K562 (cell line): ENCODE measurements at regions not wholly inside any gene's neighbourhood (a gene's known extent, or its start where the extent isn't known, plus 50 kb on each side); places are given as distances from the start of the nearest gene placed in this dataset.

Source experiments
- ATAC-seq: fragments of 200-7000 bp; cut with Tn5 transposase; 3 replicates; pipeline ENCODE4 v1.9.1; 2020; ENCODE audit warnings: moderate library complexity
- BruUV-seq: library from RNA; stranded (reverse); fragments of 400-500 nt; replicated peaks from 2 replicates; lab custom pipeline; 2021; lab: Mats Ljungman, UMichigan
- CTCF ChIA-PET: fragments of 300-600 bp; formaldehyde crosslinking; extraction: SDS; loops from one replicate; lab custom pipeline; 2021; ENCODE audit warnings: low intra/inter-chr PET ratio; lab: Yijun Ruan, JAX
- POLR2A ChIA-PET: fragments of 300-600, 350-650 bp; sonication (Branson Sonifier 250); formaldehyde crosslinking; extraction: SDS; loops from one replicate; lab custom pipeline; 2021; ENCODE audit warnings: antibody characterized with exemption, inconsistent platforms; lab: Yijun Ruan, JAX
- DNase-seq, 4 experiments: peaks; one replicate each; pipeline versions ENCODE4 v3.0.0 to v3.0.0-alpha.2; 2011 to 2018; ENCODE audit warnings: low spot score in 3 of 4, mixed read lengths in 3 of 4; ENCODE audit errors: extremely low read depth in 1 of 4
- FAIRE-seq: peaks from 2 replicates; lab custom pipeline; 2011; peaks lifted over from hg19 to GRCh38; lab: Jason Lieb, UNC
- H2AFZ ChIP-seq: 2 replicates; pipeline ENCODE4 v1.6.0; 2011; ENCODE audit warnings: low read depth, low read length, control low read depth, inconsistent platforms
- H3K27ac ChIP-seq: fragments of 200-600 bp; 3 replicates; pipeline ENCODE4 v1.8.0; 2011; ENCODE audit warnings: low read depth, mild to moderate bottlenecking, control low read depth, inconsistent platforms, low read length, moderate library complexity, mixed read lengths; ENCODE audit errors: extremely low read depth
- H3K27me3 ChIP-seq, 2 experiments: fragments of 300-600 bp in 1 of 2; 2 replicates in 1 of 2; 3 replicates in 1 of 2; pipeline versions ENCODE4 v1.6.0 to v1.8.0; 2011; ENCODE audit warnings: inconsistent platforms in 2 of 2, low read length in 2 of 2, mild to moderate bottlenecking in 1 of 2, mixed read lengths in 1 of 2, moderate library complexity in 1 of 2; ENCODE audit not compliant: control insufficient read depth in 2 of 2, insufficient read depth in 2 of 2
- H3K36me3 ChIP-seq: fragments of 300-600 bp; 3 replicates; pipeline ENCODE4 v1.8.0; 2011; ENCODE audit warnings: mild to moderate bottlenecking, low read length, inconsistent platforms; ENCODE audit not compliant: control insufficient read depth, insufficient read depth
- H3K4me1 ChIP-seq, 2 experiments: fragments of 200-600 bp in 1 of 2; replicated peaks in 1 of 2; 2 replicates in 1 of 2; 3 replicates in 1 of 2; pipeline versions ENCODE4 v1.5.1 to v1.8.0; 2011; ENCODE audit warnings: inconsistent platforms in 2 of 2, low read length in 2 of 2, mild to moderate bottlenecking in 1 of 2, mixed read lengths in 1 of 2, moderate library complexity in 1 of 2; ENCODE audit not compliant: control insufficient read depth in 2 of 2, insufficient read depth in 2 of 2
- H3K4me2 ChIP-seq: 2 replicates; pipeline ENCODE4 v1.6.1; 2011; ENCODE audit warnings: low read length, control low read depth, inconsistent platforms, mixed read lengths; ENCODE audit not compliant: insufficient read depth
- H3K4me3 ChIP-seq: fragments of 200-600 bp; sonication (generic), shearing (Covaris generic); 2 replicates; pipeline ENCODE4 v1.5.1; 2016; ENCODE audit warnings: control low read depth, inconsistent platforms
- H3K79me2 ChIP-seq: fragments of 200-600 bp; 3 replicates; pipeline ENCODE4 v1.8.0; 2011; ENCODE audit warnings: low read length, inconsistent platforms; ENCODE audit not compliant: control insufficient read depth, insufficient read depth
- H3K9ac ChIP-seq, 2 experiments: 2 replicates each; pipeline versions ENCODE4 v1.6.0 to v1.6.1; 2011; ENCODE audit warnings: low read depth in 2 of 2, low read length in 2 of 2, control low read depth in 1 of 2, inconsistent platforms in 1 of 2, mild to moderate bottlenecking in 1 of 2, mixed read lengths in 1 of 2; ENCODE audit not compliant: insufficient read depth in 1 of 2
- H3K9me1 ChIP-seq: one replicate; pipeline ENCODE4 v1.6.0; 2011; ENCODE audit warnings: inconsistent platforms, mild to moderate bottlenecking, low read length, moderate library complexity; ENCODE audit not compliant: control insufficient read depth, insufficient read depth
- H3K9me3 ChIP-seq: replicated peaks from 2 replicates; pipeline ENCODE4 v1.5.1; 2011; ENCODE audit warnings: low read depth, low read length, inconsistent platforms; ENCODE audit not compliant: control insufficient read depth, insufficient read depth
- H4K20me1 ChIP-seq: replicated peaks from 2 replicates; pipeline ENCODE4 v1.6.1; 2011; ENCODE audit warnings: low read length, inconsistent platforms, mixed read lengths; ENCODE audit not compliant: control insufficient read depth, insufficient read depth
- ETS2 ChIP-seq: IDR thresholded peaks from 2 replicates; pipeline ENCODE4 v1.6.1; 2016; ENCODE audit warnings: borderline replicate concordance, missing genetic modification characterization, mild to moderate bottlenecking, moderate library complexity, missing compliant biosample characterization; ENCODE audit not compliant: poor library complexity, severe bottlenecking
- RERE ChIP-seq: sonication (generic); formaldehyde crosslinking; IDR thresholded peaks from 2 replicates; pipeline ENCODE4 v1.8.0; 2023; ENCODE audit warnings: missing genetic modification reagents, mild to moderate bottlenecking, borderline replicate concordance
- RFX5 ChIP-seq: IDR thresholded peaks from 2 replicates; pipeline ENCODE4 v1.6.1; 2011; ENCODE audit warnings: low read depth, mild to moderate bottlenecking, improper control_type of control experiment, low read length
- TAF1 ChIP-seq: IDR thresholded peaks from 2 replicates; pipeline ENCODE4 v1.6.1; 2011; ENCODE audit warnings: mild to moderate bottlenecking, low read length, moderate library complexity; ENCODE audit not compliant: insufficient read depth, control insufficient read depth, severe bottlenecking; ENCODE audit errors: extremely low read depth
- TCF7L2 ChIP-seq: fragments of 150-350 bp; IDR thresholded peaks from 2 replicates; pipeline ENCODE4 v1.6.1; 2016; ENCODE audit warnings: low read depth, mild to moderate bottlenecking, low read length, moderate library complexity
- ZBTB7A ChIP-seq: IDR thresholded peaks from 2 replicates; pipeline ENCODE4 v1.6.1; 2011; ENCODE audit warnings: low read depth, mild to moderate bottlenecking, low read length, moderate library complexity, borderline replicate concordance; ENCODE audit not compliant: control insufficient read depth
- ZFX ChIP-seq: sonication (generic); formaldehyde crosslinking; IDR thresholded peaks from 2 replicates; pipeline ENCODE4 v1.8.0; 2022; ENCODE audit warnings: mild to moderate bottlenecking, missing genetic modification reagents, moderate library complexity
- WGBS: fragments of 100-300 bp; shearing (Covaris generic); methylation state at CpG from one replicate; pipeline ENCODE4 v1.1.6; 2016; ENCODE audit warnings: low coverage, mixed read lengths; ENCODE audit not compliant: insufficient coverage; ENCODE audit errors: missing lambda C conversion rate; 5-methylcytosine and 5-hydroxymethylcytosine counted together
- in situ Hi-C: fragments of 300-500 bp; cut with MboI; formaldehyde crosslinking; loops from 4 replicates; pipeline ENCODE4 v1.15.0; 2018; ENCODE audit warnings: inconsistent platforms, mixed read lengths
- intact Hi-C: fragments of 100-400 bp; cut with micrococcal nuclease; formaldehyde crosslinking; loops from 2 replicates; pipeline ENCODE4 v1.14.2; 2022
- TF ChIP-seq, protein P1 (sequence below), 2 experiments: IDR thresholded peaks; 2 replicates each; pipeline ENCODE4 v1.6.1; 2012; ENCODE audit warnings: improper control_type of control experiment in 2 of 2, low read depth in 2 of 2, low read length in 2 of 2, borderline replicate concordance in 1 of 2

DNA sequence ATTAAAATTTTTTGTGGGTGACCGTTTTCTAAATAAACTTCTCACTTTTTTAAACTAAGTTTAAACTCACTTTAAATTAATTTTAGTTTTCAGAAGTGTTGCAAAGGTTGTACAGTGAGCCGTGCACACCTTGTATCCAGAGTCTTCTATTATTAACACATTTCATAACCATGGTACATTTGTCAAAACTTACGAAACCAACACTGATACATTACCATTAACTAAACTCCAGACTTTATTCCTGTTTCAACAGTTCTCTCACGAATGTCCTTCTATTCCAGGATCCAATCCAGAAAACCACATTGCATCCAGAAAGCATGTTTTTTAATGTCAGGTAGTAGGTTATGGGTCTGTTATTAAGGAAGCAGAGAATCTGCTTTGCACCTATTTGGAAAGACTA is 319.9 kb downstream of the CBLN4 start (continued):
- TF ChIP-seq TCF7L2 (no peak), TAF1 (no peak)
- TF ChIP-seq, all 486 proteins: peak for 0

GRCh38 chr20:55684578-55684977 is 320.7 kb downstream of the CBLN4 start:
- no peak overlapping the region for H3K4me3 ChIP-seq
- H3K9ac ChIP-seq: no peak overlapping the region
- no peaks in the 10 kb centered on the region for H3K79me2 ChIP-seq
- H3K4me1 ChIP-seq: no peaks in the 10 kb centered on the region
- H3K27me3 ChIP-seq: no peaks in the 10 kb centered on the region
- FAIRE-seq (no peak), ATAC-seq (no peak), DNase-seq (no peak)
- H2AFZ ChIP-seq: no peak overlapping the region
- BruUV-seq: no TSS peak
- H3K27ac ChIP-seq: no peak overlapping the region
- TF ChIP-seq ETS2 (no peak), RERE (CRISPR knock-in tag) (no peak), ZBTB7A (no peak), ZFX (CRISPR knock-in tag) (no peak), RFX5 (no peak)
- TF ChIP-seq, protein P1, sequence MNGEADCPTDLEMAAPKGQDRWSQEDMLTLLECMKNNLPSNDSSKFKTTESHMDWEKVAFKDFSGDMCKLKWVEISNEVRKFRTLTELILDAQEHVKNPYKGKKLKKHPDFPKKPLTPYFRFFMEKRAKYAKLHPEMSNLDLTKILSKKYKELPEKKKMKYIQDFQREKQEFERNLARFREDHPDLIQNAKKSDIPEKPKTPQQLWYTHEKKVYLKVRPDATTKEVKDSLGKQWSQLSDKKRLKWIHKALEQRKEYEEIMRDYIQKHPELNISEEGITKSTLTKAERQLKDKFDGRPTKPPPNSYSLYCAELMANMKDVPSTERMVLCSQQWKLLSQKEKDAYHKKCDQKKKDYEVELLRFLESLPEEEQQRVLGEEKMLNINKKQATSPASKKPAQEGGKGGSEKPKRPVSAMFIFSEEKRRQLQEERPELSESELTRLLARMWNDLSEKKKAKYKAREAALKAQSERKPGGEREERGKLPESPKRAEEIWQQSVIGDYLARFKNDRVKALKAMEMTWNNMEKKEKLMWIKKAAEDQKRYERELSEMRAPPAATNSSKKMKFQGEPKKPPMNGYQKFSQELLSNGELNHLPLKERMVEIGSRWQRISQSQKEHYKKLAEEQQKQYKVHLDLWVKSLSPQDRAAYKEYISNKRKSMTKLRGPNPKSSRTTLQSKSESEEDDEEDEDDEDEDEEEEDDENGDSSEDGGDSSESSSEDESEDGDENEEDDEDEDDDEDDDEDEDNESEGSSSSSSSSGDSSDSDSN (IDR thresholded peaks at IDR 0.05; ENCODE audit: borderline replicate concordance in 1 of 2, low read depth in 2 of 2, low read length in 2 of 2): no peak
- TF ChIP-seq, all 486 proteins: peak for 0
- CTCF ChIA-PET: no interaction called here
- in situ Hi-C loops: no loop called here
- no peaks in the 10 kb centered on the region for H3K9me3 ChIP-seq
- no peak overlapping the region for H3K4me2 ChIP-seq
- H4K20me1 ChIP-seq: no peaks in the 10 kb centered on the region
- no peaks in the 10 kb centered on the region for H3K9me1 ChIP-seq
- intact Hi-C loops: no loop called here
- WGBS: 2% methylated on average over 4 of the region's 4 CpGs
- POLR2A ChIA-PET: no interaction called here
- H3K36me3 ChIP-seq: no peaks in the 10 kb centered on the region
